ENCODE measurements at regions not wholly inside any gene's neighbourhood (a gene's known extent, or its start where the extent isn't known, plus 50 kb on each side); places are given as distances from the start of the nearest gene placed in this dataset.

- no CpG with 5 or more reads among the region's 1 CpG for WGBS (ENCODE audit: insufficient coverage)
- H4K20me1 ChIP-seq (ENCODE audit: control insufficient read depth, insufficient read depth, low read length, poor library complexity, severe bottlenecking): no peaks in the 10 kb centered on the region
- no peak overlapping the region for H3K9ac ChIP-seq (ENCODE audit: low read length)
Measured at GRCh38 chr4:149292425-149293007, 523.1 kb downstream of the IQCM start.

GRCh38 chr4:149291463-149291862 lies 524.2 kb downstream of the IQCM start:
- WGBS (ENCODE audit: insufficient coverage): no CpG with 5 or more reads among the region's 1 CpG
- H3K4me3 ChIP-seq (ENCODE audit: control extremely low read depth in 1 of 5, extremely low read depth in 1 of 5, insufficient read depth in 1 of 5, low read depth in 2 of 5, low read length in 4 of 5): no peak overlapping the region

More at GRCh38 chr4:149292425-149293007, 523.1 kb downstream of the IQCM start:
- no peaks in the 10 kb centered on the region for H3K79me2 ChIP-seq (ENCODE audit: control insufficient read depth, insufficient read depth, low read length)
- H3K9me3 ChIP-seq (ENCODE audit: control extremely low read depth in 1 of 3, control insufficient read depth in 2 of 3, insufficient read depth in 1 of 3, low read length in 2 of 3): no peaks in the 10 kb centered on the region
- TF ChIP-seq CTCF (IDR thresholded peaks at IDR 0.05) (no peak), EZH2 (IDR thresholded peaks at IDR 0.05; ENCODE audit: borderline replicate concordance, insufficient read depth, low read depth, low read length, poor library complexity, severe bottlenecking) (no peak)
- Mint-ChIP-seq H3K27me3 (no peaks in the 10 kb centered on the region), H3K9me3 (ENCODE audit: insufficient read depth) (no peaks in the 10 kb centered on the region), H3K4me3 (no peak overlapping the region), H3K4me1 (no peaks in the 10 kb centered on the region), H3K27ac (no peak overlapping the region)
- no peaks in the 10 kb centered on the region for H3K27me3 ChIP-seq (replicated peaks in 1 of 4; ENCODE audit: control extremely low read depth in 1 of 4, control insufficient read depth in 3 of 4, insufficient read depth in 4 of 4, low read length in 3 of 4)
- ATAC-seq (ENCODE audit: low read depth) (no peak), DNase-seq (no peak)
- intact Hi-C loops (cut with micrococcal nuclease): no loop called here
- H3K36me3 ChIP-seq (replicated peaks in 1 of 2; ENCODE audit: control extremely low read depth in 1 of 2, control insufficient read depth in 1 of 2, extremely low read depth in 1 of 2, insufficient read depth in 2 of 2, low read length in 1 of 2): no peaks in the 10 kb centered on the region
- no peak overlapping the region for H3K27ac ChIP-seq (ENCODE audit: low read length in 2 of 2)
- POLR2A ChIA-PET: no interaction called here
- H3K4me3 ChIP-seq (ENCODE audit: control extremely low read depth in 1 of 5, extremely low read depth in 1 of 5, insufficient read depth in 1 of 5, low read depth in 2 of 5, low read length in 4 of 5): no peak overlapping the region
- H3K4me2 ChIP-seq (replicated peaks; ENCODE audit: low read depth, low read length, poor library complexity, severe bottlenecking): no peak overlapping the region
- no peaks in the 10 kb centered on the region for H3K4me1 ChIP-seq (ENCODE audit: control insufficient read depth in 2 of 2, insufficient read depth in 2 of 2, low read length in 2 of 2)
- H2AFZ ChIP-seq (ENCODE audit: insufficient read depth, low read depth, low read length, poor library complexity, severe bottlenecking): no peak overlapping the region
- CTCF ChIA-PET: no interaction called here

More at GRCh38 chr4:149291463-149291862, 524.2 kb downstream of the IQCM start:
- no peaks in the 10 kb centered on the region for H3K36me3 ChIP-seq (replicated peaks in 1 of 2; ENCODE audit: control extremely low read depth in 1 of 2, control insufficient read depth in 1 of 2, extremely low read depth in 1 of 2, insufficient read depth in 2 of 2, low read length in 1 of 2)
- H3K79me2 ChIP-seq (ENCODE audit: control insufficient read depth, insufficient read depth, low read length): no peaks in the 10 kb centered on the region
- H3K4me1 Mint-ChIP-seq: no peaks in the 10 kb centered on the region
- no peak for TF ChIP-seq CTCF (IDR thresholded peaks at IDR 0.05)
- no peak for TF ChIP-seq EZH2 (IDR thresholded peaks at IDR 0.05; ENCODE audit: borderline replicate concordance, insufficient read depth, low read depth, low read length, poor library complexity, severe bottlenecking)
- no peaks in the 10 kb centered on the region for H3K27me3 Mint-ChIP-seq
- H4K20me1 ChIP-seq (ENCODE audit: control insufficient read depth, insufficient read depth, low read length, poor library complexity, severe bottlenecking): no peaks in the 10 kb centered on the region
- intact Hi-C loops (cut with micrococcal nuclease): no loop called here
- H3K9me3 ChIP-seq (ENCODE audit: control extremely low read depth in 1 of 3, control insufficient read depth in 2 of 3, insufficient read depth in 1 of 3, low read length in 2 of 3): no peaks in the 10 kb centered on the region
- no peak overlapping the region for H3K27ac ChIP-seq (ENCODE audit: low read length in 2 of 2)
- no peak overlapping the region for H3K4me3 Mint-ChIP-seq
- no peak overlapping the region for H2AFZ ChIP-seq (ENCODE audit: insufficient read depth, low read depth, low read length, poor library complexity, severe bottlenecking)
- H3K27me3 ChIP-seq (replicated peaks in 1 of 4; ENCODE audit: control extremely low read depth in 1 of 4, control insufficient read depth in 3 of 4, insufficient read depth in 4 of 4, low read length in 3 of 4): no peaks in the 10 kb centered on the region
- no peaks in the 10 kb centered on the region for H3K4me1 ChIP-seq (ENCODE audit: control insufficient read depth in 2 of 2, insufficient read depth in 2 of 2, low read length in 2 of 2)
- CTCF ChIA-PET: no interaction called here
- no peak for ATAC-seq (ENCODE audit: low read depth)
- POLR2A ChIA-PET: no interaction called here
- no peak overlapping the region for H3K27ac Mint-ChIP-seq
- H3K9me3 Mint-ChIP-seq (ENCODE audit: insufficient read depth): no peaks in the 10 kb centered on the region
- H3K4me2 ChIP-seq (replicated peaks; ENCODE audit: low read depth, low read length, poor library complexity, severe bottlenecking): no peak overlapping the region
- DNase-seq: no peak
- no peak overlapping the region for H3K9ac ChIP-seq (ENCODE audit: low read length)

Data from B cell (primary cell).